GM19099 (cell line): ENCODE measurements at regions not wholly inside any gene's neighbourhood (a gene's known extent, or its start where the extent isn't known, plus 50 kb on each side); places are given as distances from the start of the nearest gene placed in this dataset.

Experiments used
- POLR2A ChIP-seq: IDR thresholded peaks from 3 replicates; pipeline ENCODE4 v1.6.1; 2011; ENCODE audit warnings: low read depth; ENCODE audit not compliant: insufficient read length; ENCODE audit errors: extremely low read depth

DNA sequence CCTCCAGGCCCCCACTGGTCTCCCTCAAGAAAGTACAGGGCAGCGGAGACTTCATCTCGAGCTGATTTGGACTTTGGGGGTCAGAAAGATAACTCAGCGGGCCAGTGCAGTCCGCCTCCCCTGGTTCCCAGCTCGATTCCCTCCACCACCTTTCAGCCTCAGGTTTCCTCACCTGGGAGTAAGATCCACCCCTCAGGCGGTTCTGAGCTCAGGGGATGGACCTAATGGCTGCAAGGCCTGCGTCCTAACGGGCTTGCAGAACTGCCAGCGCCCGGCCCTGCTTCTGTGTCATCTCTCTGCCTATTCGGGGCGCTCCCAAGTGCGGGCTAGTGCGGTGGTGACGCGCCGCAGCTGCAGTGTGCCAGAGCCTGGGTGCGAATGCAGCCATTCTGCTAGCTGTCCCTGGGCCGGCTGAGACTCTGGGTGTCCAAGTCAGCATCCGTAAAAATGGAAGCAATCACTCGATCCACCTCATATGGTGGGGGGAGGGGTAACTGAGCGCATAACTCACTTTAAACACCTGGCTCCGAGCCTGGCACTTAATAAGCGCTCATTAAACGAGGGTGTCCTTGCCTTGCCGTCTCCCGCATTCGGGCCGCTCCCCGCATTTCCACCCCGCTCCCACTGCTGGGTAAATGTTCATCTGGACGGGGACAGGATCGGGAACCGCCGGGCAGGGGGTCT is 129.6 kb upstream of the LHX1 start:
- no peak for TF ChIP-seq POLR2A

GRCh38 chr17:36808180-36808661 is 129.1 kb upstream of the LHX1 start:
- no peak for TF ChIP-seq POLR2A

DNA sequence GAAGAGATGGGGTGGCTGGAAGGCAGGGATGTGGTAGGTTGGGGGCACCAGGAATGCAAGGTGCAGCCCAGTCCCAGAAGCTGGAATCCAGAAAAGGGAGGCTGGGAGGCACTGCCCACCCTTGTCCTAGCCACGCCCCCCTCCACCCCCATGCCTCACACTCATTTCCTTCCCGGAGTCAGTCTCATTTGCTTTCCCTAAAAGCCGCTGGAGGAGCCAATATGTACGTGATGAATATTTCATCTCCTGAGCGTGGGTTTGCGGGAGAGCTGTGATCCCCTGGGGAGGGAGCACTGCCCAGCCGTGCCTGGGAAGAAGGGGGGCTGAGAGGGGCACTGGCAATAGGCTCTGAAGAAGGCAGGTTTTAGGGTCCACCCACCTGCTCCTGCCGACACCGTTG is 124.5 kb upstream of the LHX1 start:
- TF ChIP-seq POLR2A = no peak

DNA sequence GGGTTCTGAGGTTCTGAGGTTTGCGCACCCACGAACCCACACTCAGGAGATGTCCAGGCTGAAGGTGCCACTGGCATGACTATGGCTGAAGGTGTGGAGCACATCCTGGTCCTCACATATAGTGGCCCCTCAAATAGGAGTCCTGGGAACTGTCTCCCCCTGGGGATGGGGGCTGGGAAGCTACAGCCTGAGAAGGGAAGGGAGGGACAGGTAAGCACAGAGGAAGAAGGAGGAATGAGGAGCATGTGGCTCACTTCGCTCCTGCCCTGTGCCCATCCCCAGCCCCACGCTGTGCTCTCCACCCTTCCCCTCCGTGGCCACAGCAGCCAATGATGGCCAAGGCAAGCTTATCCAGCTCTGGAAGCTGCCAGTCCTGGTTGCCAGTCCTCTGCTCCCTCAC is 123.9 kb upstream of the LHX1 start:
- TF ChIP-seq POLR2A = no peak

GRCh38 chr17:36813957-36814563 is 123.2 kb upstream of the LHX1 start:
- no peak for TF ChIP-seq POLR2A

DNA sequence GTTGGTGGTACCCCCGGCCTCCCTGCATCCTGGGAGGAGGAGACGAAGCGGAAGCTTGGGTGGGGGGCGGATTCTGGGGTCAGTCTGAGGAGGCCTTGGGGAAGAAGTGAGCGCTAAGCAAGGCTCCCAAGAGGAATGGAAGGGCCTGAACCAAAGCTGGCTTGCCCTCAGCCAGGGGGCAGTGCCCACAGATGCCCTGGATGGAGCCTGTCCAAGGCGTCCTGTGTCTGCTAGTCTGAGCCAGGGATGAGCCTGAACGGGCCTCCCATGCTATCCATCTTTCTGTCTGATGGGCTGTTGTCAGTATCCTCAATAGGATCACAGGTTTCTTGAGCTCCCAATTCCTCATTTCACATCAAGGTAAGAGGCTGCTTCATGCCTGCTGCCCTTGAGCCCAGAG is 122.3 kb upstream of the LHX1 start:
- TF ChIP-seq POLR2A = no peak

DNA sequence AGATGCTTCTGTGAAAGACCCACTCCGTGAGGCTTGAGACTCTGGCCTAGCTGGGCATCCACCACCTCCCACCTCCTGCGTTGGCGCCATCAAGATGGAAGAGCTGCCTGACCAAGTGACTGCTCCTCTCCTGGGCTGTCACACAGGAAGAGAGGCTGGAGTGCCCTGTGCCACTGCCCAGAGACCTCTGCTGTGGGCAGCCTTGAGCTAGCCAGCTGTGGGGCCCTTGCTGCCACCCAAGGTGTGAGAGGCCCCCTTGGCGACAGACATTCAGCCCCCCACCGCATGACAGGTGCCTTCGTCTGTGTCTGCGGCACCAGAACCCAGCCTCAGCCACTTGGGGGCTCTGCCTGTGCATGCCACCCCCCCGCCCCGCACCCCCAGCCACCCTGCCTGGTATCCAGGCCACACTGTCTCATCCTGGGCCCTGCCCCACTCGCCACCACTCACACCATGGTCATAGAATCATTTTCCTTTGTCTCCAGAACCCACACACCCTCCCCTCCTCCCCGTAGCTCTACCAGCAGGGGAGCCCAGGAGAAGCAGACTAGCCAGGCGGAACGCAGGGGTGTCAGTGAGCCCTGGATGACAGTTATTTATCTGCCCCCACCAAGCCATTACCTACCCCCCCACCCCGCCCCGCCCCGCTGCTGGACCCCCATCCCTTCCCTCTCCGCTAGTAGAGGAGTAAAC is 120.9 kb upstream of the LHX1 start:
- TF ChIP-seq POLR2A = no peak

GRCh38 chr17:36816907-36817288 is 120.4 kb upstream of the LHX1 start:
- TF ChIP-seq POLR2A = no peak

- no peak for TF ChIP-seq POLR2A
Observed at GRCh38 chr17:36817483-36818048, 119.7 kb upstream of the LHX1 start.

DNA sequence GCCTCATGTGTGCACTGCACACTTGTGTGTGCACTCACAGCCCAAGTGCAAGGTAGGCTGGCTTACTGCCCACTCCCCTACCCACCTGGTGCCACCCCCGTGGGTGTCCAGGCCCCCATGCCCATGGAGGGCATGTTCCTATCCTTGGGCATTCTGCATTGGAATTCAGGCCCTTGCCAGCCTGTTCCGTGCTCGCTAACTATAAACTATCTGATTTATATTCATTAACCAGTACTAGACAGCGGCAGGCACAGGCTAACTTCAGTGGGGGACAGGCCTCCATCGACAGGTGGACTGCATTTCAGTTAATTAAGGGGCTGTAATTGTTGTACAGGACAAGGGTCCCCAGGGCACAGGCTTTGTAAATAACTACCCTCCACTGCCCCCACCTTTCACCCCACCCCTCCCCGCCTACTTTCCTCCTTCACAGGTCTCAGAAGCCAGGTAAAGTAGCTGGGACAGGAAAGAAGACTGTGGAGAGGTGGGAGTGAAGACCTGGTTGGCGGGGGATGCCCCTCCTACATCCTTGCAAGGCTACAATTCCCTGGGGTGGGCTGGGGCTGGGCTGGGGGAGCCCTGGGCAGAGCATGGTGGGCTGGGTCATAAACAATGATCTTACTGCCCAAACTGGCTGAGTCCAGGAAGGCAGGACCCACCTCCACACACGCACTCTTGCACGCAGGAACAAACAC is 119.0 kb upstream of the LHX1 start:
- TF ChIP-seq POLR2A = no peak

DNA sequence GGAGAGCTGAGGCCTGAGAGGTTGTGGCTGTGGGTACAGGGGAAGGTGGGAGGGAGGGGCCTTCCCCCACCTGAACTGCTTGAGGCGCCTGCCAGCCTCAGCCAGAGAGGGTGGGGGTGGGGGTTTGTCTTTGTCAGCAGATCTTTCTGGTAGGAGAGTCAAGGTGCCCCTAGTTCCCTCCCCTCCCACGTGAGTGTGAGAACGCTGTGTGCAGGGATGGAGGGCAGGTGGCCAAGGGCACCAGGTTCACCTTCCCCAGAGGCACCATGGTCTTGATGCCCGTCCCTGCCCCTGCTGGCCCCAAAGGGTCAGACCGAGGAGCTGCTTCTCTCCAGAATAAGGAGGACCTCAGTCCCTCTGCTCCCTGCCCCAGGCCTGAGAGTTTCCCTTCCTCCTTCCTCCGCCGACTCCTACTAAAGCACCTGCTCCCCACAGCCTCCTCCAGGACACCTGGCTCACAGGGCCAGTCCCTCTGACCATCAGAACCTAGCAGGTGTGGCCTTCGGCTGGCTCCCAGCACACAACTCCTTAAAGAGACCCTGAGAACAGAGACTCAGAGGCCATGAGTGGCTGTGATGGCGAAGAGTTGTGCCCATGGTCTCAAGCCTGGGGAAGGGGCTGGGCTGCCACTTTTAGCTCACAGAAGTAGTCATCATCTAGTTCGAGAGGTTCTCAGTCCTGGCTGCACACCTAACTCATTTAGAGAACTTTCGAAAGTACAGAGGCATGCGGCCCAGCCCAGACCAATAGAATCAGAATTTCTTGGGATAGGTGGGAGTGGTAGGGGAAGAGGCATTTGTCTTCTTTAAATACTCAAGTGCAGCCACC is 113.2 kb upstream of the LHX1 start:
- no peak for TF ChIP-seq POLR2A

GRCh38 chr17:36824678-36825101 is 112.6 kb upstream of the LHX1 start:
- TF ChIP-seq POLR2A = no peak

DNA sequence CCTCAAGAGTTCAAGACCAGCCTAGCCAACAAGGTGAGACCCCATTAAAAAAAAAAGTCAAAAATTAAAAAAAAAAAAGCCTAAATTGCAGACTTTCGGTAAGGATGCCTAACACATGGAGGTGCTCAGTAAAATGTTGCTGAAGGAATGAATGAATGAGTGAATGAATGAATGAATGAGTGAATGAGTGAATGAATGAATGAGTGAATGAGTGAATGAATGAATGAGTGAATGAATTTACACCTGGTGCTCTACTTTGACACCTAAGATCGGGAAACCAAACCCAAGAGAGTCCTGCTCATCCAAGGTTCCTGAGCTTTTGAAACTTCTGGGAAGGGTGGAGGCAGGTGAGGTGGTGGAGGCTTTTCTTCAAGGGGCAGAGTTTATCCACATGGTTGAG is 112.2 kb upstream of the LHX1 start:
- no peak for TF ChIP-seq POLR2A

DNA sequence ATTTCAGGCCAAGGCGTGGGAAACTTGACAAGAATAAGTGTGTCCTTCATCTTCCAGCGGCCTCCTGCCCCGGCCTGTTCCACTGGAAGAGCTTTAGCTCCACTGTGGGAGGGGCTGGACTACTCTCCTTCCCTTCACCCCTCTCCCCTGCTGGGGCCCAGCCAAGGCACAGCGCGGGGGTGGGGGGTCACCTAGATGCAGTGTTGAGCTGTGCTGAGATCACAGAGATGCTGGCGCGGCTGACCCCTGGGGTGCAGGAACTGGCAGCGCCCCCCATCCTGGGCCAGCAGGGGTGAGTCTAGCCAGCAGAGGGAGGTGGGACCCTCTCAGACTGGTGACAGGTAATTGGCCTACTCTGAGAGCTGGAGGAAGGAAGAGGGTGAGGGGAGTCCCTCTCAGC is 111.8 kb upstream of the LHX1 start:
- TF ChIP-seq POLR2A = no peak
